HG02571 (cell line): ENCODE measurements at regions not wholly inside any gene's neighbourhood (a gene's known extent, or its start where the extent isn't known, plus 50 kb on each side); places are given as distances from the start of the nearest gene placed in this dataset.

Source experiments
- ATAC-seq: cut with Tn5 transposase; IDR thresholded peaks from one replicate; pipeline ENCODE4 v1.9.1; 2021; ENCODE audit warnings: mild to moderate bottlenecking, moderate library complexity; ENCODE audit not compliant: unreplicated experiment

GRCh38 chr3:80542456-80542855, 774.7 kb upstream of the ROBO1 start:
- no peak for ATAC-seq

DNA sequence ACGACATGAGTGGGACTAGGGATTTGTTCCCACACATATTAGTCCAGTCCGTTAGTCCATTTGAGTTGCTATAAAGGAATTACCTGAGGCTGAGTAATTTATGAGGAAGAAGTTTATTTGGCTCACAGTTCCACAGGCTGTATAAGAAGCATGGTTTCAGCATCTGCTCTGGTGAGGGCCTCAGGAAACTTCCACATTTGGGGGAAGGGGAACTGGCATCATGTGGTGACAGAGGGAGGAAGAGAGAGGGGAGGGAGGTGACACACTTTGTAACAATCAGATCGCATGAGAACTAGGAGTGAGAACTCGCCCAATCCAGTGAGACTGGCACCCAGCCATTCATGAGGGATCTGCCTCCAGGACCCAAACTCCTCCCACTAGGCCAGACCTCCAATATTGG, 769.9 kb upstream of the ROBO1 start:
- no peak for ATAC-seq

DNA sequence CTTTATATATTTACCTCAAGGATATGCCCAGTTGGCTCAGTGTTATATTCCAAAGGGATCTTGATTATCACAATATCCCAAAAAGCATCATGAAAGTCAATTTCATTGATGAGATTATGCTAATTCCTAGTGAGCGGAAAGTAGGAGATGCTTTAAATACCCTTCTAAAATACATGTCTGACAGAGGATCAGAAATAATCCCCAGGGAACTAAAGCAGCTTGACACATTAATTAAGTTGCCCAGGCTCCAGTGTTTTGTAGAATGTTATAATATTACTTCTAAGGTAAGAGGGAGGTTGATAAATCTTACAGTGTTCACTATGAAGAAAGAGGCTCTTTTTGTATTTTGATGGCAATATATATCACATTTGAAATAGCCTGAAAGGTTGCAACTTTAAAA, 767.5 kb upstream of the ROBO1 start:
- no peak for ATAC-seq

DNA sequence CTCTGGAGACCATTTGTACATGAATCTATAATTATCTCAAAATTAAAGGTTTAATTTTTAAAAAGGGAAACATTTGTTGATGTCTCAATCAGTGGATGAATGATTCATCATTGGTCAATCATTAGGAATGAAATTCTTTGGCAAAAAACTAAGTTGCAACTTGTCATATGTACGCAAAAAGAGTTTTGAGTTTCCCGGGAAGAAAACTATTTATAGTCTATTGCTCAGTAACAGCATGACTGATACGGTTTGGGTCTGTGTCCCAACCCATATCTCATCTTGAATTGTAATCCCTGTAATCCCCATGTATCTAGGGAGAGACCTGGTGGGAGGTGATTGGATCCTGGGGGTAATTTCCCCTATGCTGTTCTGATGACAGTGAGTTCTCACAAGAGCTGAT, 765.8 kb upstream of the ROBO1 start:
- ATAC-seq: no peak

- ATAC-seq: no peak
Measured at GRCh38 chr3:80526153-80526552, 758.4 kb upstream of the ROBO1 start.

GRCh38 chr3:80521081-80521480, 753.3 kb upstream of the ROBO1 start:
- no peak for ATAC-seq

DNA sequence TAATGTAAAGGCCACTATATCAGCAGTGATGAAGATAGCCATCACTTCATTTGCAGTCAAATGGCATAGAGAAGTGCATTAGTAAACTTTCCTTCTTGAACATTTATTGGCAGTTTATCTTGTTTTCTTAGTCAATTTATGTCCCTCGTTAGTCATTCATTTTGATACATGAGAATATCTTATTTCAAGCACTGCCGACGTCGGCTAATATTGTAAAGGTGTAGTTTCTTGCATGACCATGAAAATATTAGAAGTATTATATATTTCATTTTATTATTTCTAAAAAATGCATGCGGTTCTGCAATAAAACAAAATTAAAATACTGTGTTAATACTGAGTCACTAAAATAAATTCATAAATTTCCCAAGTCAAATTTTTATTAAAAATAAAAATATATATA, 751.6 kb upstream of the ROBO1 start:
- ATAC-seq: no peak

DNA sequence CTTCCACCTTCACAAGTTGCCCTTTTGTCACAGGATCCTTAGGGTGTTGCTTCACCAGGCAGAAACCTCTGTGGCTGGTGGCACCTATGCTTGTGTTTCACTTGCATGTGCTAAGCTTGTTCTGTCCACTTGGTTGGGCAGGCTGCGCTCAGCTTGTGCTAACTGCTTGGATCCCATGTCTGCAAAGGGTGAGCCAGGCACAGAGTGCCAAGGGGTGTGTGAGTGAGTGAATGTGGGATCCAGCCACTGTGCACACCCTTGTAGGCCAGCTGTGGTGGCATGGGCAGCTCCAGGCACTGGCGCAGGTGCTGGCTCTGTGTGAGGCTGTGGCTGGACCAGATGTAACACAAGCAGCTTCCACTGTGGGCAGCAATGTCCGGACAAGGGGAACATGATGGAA, 728.7 kb upstream of the ROBO1 start:
- no peak for ATAC-seq

DNA sequence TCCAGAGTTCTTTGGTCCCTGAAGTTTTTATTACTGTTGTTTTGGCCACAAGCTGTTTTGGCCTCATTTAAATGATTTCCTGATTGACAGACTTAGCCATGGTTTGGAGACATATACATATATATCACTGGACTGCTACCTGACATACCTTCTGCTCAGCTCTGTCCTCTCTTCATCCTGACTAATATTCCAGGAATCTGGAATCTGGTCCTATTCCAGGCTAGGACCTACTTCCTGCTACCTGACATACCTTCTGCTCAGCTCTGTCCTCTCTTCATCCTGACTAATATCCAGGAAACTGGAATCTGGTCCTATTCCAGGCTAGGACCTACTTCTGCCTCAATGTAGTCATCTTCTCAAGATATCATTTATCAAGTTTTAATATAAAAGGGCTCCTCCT, 724.4 kb upstream of the ROBO1 start:
- ATAC-seq: no peak

DNA sequence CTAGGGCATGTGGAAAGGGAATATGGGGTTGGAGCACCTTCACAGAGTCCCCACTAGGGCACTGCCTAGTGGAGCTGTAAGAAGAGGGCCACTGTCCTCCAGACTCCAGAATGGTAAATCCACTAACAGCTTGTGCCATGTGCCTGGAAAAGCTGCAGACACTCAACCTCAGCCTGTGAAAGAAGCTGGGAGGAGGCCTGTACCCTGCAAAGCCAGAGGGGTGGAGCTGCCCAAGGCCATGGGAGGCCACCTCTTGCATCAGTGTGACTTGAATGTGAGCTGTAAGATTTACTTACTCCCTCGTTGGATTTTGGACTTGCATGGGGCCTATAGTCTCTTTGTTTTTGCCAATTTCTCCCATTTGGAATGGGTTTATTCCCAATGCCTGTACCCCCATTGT, 705.2 kb upstream of the ROBO1 start:
- no peak for ATAC-seq

GRCh38 chr3:80472459-80472858, 704.7 kb upstream of the ROBO1 start:
- ATAC-seq: no peak

GRCh38 chr3:80470433-80470832, 702.6 kb upstream of the ROBO1 start:
- no peak for ATAC-seq

DNA sequence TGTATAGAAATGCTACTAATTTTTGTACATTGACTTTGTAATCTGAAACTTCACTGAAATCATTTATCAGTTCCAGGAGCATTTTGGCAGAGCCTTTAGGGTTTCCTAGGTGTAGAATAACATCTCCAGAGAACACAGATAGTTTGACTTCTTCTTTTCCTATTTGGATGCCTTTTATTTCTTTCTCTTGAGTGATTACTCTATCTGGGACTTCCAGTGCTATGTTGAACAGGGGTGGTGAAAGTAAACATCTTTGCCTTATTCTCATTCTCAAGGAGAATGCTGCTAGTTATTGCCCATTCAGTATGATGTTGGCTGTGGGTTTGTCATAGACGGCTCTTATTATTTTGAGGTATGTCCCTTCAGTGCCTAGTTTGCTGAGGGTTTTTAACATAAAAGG, 697.9 kb upstream of the ROBO1 start:
- ATAC-seq: no peak

DNA sequence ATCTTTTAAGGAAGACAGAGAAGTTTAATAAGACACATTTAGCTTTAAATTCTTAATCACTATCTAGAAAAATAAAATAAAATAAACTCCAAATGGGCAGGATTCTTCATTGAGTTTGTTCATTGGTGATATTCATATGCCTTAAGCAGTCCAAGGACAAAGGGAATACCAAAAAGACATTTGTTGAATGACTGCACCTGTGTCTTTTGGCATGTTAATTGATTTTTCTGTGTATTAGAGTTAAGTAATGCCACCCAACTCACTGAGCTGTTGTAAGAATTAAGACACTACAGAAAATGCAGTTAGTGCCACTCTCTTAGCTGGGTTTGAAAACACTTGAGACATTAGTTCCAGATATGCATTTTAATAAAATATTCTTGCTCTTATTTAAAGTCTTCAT, 683.6 kb upstream of the ROBO1 start:
- no peak for ATAC-seq

DNA sequence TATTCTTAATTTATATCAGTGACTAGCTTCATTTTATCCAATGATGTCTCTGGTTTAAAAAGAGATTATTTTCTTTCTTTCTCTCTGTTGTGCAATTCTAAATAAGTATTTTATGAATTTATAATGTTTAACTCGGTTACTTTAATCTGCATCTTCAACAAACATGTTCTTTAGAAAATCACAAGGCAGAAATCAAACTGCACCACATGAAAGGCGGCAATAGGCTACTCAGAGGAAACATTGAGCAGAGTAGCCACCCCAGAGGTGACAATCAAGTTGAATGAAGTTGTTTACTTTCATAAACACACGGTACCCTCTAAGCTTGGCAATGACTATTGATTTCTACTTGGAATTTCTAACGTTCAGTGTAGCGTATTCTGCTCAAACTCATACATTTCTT, 677.8 kb upstream of the ROBO1 start:
- ATAC-seq: no peak

DNA sequence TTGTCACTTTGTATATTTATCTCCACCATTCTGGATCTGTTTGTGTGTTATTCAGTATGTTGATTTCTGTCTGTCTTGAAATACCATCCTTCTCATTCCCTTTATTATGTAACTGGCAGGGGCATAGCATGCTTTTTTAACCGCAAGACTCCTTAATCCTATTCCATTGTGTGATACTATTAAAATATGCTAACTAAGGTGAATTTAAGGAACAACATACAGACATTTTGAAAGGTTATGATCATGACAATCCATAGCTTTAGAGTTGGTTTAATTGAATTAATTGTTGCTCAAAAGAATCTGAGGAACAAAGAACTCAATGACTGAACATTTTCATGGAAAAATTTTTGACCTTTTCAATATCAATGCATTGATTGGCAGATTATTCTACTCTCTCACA, 677.3 kb upstream of the ROBO1 start:
- ATAC-seq: no peak

DNA sequence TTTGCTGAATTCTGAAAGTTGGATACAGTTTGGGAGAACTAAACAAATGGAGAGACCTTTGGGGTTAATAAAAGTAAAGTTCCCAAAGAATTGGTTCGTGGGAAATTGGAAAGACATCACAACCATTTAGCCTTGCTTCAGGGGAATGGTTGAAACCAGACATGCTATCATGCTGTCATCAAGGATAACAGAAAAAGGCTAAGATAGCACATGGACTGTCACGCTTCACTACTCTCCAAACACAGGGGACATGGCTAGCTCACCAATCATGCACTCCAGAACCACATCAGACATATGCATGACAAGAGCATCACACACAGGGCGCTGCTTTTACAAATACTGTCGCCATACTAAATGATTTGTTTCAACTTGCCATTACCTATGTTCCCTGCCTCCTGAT, 671.7 kb upstream of the ROBO1 start:
- ATAC-seq: no peak

DNA sequence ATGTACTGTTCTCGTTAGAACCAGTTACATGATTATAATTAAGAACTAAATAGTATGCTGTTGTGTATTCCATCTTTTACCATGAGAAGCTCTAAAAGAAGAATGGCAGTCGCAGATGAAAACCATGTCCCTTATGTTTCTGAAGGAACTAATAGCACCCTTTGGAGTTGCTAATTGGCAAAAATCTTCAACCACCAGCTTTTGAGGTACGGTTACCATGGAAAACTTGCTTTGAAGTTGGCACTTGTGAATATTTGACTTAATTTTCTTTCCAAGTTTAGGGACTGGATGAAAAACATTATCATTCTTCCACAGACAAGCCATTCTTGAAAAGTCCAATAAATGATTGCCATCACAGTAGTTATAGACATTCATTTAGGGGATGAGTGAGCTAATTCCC, 666.6 kb upstream of the ROBO1 start:
- ATAC-seq: no peak

DNA sequence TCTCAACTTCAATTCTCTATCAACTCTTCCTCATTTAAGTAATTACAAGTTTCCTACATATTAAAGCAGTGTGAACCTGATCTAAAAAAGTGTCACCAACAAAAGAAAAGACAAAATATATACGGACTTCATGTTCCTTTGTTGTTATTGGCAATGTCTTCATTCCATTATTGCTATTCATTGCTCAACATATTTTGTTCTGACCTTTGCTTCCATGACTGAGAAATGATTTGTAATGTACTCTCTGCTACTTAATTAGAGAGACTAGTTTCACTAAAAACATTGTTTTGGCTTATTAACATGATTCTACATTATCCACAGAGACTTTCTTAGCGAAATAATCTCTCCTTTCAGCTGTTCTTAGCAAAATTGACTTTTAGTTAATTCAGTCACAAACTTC, 657.2 kb upstream of the ROBO1 start:
- ATAC-seq: no peak

DNA sequence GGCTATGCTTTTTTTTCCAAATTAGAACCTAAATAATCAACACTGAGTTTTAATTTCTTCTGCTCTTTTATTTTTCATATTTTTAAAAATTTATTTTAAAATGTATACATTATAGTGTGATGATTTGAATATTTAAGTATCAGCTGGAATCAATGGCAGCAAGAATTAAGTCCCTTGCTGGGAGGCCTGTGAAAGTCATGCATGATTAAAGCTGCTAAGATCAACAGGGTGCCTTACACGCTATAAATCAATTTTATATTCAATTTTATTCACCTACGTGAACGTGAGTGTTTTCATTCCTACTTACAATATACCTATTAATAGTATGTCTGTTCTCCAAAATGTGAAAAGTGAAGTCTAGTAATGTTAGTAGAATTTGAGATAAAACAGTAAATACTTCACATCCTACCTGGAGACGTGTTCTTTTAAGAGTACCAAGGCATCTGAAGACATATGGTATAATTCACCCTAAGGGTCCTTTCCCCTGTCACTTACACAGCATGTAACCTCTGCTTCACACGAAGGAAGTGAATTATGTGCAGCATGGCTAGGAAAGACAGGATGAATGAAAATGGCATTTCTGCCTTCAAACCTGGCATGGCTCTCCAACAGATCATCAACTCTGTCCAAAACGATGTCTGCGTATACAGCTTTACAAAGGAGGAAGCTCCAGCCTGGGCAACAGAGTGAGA, 640.4 kb upstream of the ROBO1 start:
- ATAC-seq: no peak

DNA sequence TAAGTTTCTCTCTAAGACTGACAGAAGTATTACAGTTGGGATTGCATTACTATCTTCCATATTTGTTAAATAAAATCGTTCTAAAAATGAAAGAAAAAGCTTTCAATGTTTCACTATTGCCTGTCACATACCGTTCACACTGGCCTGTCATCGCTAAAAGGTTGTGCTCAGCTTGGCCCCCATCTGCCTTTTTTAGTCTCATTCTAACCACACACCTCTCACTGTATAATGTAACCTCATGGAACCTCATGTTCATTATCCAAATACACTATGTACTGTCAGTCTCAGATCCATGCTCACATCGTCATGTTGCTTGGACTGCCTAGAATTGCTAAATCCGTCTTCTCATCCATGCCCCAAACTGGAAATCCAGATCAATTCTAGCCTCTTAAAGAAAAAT, 637.8 kb upstream of the ROBO1 start:
- ATAC-seq: no peak

GRCh38 chr3:80395023-80395422, 627.2 kb upstream of the ROBO1 start:
- no peak for ATAC-seq

DNA sequence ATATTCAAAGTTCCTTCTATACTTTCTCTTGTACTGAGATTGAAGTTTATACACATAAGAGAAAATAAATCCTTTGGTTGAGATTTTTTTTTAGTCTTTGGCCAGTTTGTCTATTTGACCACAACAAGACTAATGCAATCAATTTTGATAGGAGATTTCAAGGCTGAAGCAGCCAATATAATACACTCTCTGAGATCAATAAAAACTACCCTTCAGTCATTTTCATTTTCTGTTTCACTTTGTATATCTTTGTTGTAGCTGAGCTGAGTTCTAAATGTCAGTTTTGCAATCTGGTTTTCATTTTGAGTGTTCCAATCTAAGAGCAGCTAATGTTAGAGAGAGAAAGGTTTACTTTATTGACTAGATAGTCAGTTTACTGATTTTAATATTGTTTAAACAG, 623.8 kb upstream of the ROBO1 start:
- no peak for ATAC-seq

DNA sequence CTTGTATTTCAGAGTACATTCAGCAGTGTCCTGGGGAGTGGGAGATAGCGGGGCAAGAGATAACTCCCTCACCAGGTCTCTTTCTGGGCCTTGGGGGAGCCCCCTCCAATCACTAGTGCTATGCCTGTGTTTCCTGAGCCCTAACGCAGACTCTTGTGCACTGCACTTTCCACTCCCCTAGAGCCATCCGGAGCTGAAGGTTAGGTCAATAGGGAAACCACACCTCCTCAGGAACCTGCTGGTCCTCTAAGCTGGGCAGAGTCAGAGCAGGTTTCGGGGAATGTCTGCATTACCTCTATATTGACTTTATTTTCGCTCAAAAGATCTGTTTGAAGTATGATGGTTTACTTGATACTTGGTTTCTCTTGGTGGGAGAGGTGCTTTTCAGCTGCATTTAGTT, 617.0 kb upstream of the ROBO1 start:
- no peak for ATAC-seq
